ENCODE measurements at regions not wholly inside any gene's neighbourhood (a gene's known extent, or its start where the extent isn't known, plus 50 kb on each side); places are given as distances from the start of the nearest gene placed in this dataset.
A peak's percentile ranks its signal among the peaks of the same experiment; 100 is the strongest.

DNA sequence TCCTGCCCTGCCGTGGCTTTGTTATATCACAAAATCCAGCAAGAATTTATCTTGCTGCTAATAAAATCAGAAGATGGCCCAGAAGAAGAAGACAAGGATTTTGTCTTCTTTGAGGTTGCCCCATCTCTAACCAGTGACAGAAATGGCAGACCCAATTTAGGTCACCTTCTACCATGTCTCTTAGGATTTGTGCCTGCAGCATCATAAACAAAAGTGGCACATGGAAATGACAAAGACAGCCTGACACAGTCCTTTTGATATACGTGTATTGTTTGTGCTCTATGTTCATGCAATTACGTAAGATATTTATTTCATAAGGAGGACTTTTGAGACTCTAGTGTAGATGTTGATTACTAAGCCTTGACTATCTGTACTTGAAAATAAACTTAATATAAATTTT, 135.9 kb upstream of the TMTC4 start:
- Histone ChIP-seq H3K4me2 (ENCODE audit: low read length) (no peak overlapping the region), H3K4me1 (ENCODE audit: control insufficient read depth, low read depth, low read length) (no peaks in the 10 kb centered on the region), H2BK5ac (ENCODE audit: low read length) (no peak overlapping the region), H2BK120ac (ENCODE audit: low read depth, low read length) (no peak overlapping the region), H3K9ac (ENCODE audit: low read length) (no peak overlapping the region), H3K79me2 (ENCODE audit: control insufficient read depth, insufficient read depth, low read length) (no peaks in the 10 kb centered on the region), H3K36me3 (ENCODE audit: control insufficient read depth, insufficient read depth, low read length) (no peaks in the 10 kb centered on the region), H2BK15ac (replicated peaks; ENCODE audit: low read depth) (no peak overlapping the region), H3K56ac (ENCODE audit: low read length) (no peak overlapping the region), H3K18ac (ENCODE audit: low read length) (no peak overlapping the region), H3K4me3 (ENCODE audit: low read length) (no peak overlapping the region), H4K8ac (ENCODE audit: low read depth, low read length) (no peak overlapping the region), H3K4ac (ENCODE audit: low read depth, low read length) (no peak overlapping the region), H3K27ac (ENCODE audit: low read depth, low read length) (no peak overlapping the region), H3K79me1 (ENCODE audit: low read length) (no peaks in the 10 kb centered on the region), H4K5ac (ENCODE audit: low read length) (no peak overlapping the region), H3K27me3 (ENCODE audit: insufficient read depth, low read length, poor library complexity) (no peaks in the 10 kb centered on the region), H2AK5ac (ENCODE audit: low read length) (no peak overlapping the region), H3K23ac (ENCODE audit: low read length) (no peak overlapping the region)
- no peak for DNase-seq
- no CpG with 5 or more reads among the region's 3 CpGs for WGBS (ENCODE audit: extremely low coverage, insufficient coverage, low lambda C conversion rate)

DNA sequence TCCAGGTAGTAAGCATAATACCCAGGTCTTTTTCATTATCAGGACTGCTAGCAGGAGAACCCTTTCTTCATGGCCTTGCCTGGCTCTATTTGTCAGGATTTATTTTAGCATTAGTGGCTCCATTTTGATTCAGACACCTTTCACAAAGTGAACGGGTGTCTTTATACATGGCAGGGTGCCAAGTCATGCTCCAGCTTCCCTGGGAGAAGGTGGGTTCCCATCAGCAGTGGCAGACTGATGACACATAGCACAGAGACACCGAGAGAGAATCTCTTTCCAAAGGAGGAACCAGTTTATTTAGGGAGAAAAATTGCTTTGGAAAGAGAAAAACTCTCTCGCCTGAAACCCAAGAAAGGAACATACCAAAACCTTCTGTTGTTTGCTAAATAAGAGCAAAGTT, 135.3 kb upstream of the TMTC4 start:
- WGBS (ENCODE audit: extremely low coverage, insufficient coverage, low lambda C conversion rate): no CpG with 5 or more reads among the region's 3 CpGs
- Histone ChIP-seq H3K4me2 (ENCODE audit: low read length) (no peak overlapping the region), H3K4me3 (ENCODE audit: low read length) (no peak overlapping the region), H3K23ac (ENCODE audit: low read length) (no peak overlapping the region), H3K79me2 (ENCODE audit: control insufficient read depth, insufficient read depth, low read length) (no peaks in the 10 kb centered on the region), H3K18ac (ENCODE audit: low read length) (no peak overlapping the region), H3K27me3 (ENCODE audit: insufficient read depth, low read length, poor library complexity) (no peaks in the 10 kb centered on the region), H2BK15ac (replicated peaks; ENCODE audit: low read depth) (no peak overlapping the region), H2BK5ac (ENCODE audit: low read length) (no peak overlapping the region), H2AK5ac (ENCODE audit: low read length) (no peak overlapping the region), H3K9ac (ENCODE audit: low read length) (no peak overlapping the region), H3K4me1 (ENCODE audit: control insufficient read depth, low read depth, low read length) (no peaks in the 10 kb centered on the region), H3K56ac (ENCODE audit: low read length) (no peak overlapping the region), H3K4ac (ENCODE audit: low read depth, low read length) (no peak overlapping the region), H3K27ac (ENCODE audit: low read depth, low read length) (no peak overlapping the region), H4K5ac (ENCODE audit: low read length) (no peak overlapping the region), H4K8ac (ENCODE audit: low read depth, low read length) (no peak overlapping the region), H2BK120ac (ENCODE audit: low read depth, low read length) (no peak overlapping the region), H3K36me3 (ENCODE audit: control insufficient read depth, insufficient read depth, low read length) (no peaks in the 10 kb centered on the region), H3K79me1 (ENCODE audit: low read length) (no peaks in the 10 kb centered on the region)
- no peak for DNase-seq

DNA sequence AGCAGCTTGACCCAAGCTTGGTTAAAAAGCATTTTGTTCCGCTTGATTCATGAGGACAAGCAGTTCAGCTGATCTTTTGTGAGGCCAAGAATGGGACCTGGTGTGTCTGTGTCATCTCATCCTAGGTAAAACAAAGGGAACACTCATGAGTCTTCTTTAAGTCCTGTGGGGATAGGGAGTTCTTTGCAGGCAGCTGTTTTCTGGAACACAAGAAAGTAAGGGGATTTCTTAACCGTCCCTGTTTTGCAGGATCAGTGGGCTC, 134.5 kb upstream of the TMTC4 start:
- DNase-seq: no peak

DNA sequence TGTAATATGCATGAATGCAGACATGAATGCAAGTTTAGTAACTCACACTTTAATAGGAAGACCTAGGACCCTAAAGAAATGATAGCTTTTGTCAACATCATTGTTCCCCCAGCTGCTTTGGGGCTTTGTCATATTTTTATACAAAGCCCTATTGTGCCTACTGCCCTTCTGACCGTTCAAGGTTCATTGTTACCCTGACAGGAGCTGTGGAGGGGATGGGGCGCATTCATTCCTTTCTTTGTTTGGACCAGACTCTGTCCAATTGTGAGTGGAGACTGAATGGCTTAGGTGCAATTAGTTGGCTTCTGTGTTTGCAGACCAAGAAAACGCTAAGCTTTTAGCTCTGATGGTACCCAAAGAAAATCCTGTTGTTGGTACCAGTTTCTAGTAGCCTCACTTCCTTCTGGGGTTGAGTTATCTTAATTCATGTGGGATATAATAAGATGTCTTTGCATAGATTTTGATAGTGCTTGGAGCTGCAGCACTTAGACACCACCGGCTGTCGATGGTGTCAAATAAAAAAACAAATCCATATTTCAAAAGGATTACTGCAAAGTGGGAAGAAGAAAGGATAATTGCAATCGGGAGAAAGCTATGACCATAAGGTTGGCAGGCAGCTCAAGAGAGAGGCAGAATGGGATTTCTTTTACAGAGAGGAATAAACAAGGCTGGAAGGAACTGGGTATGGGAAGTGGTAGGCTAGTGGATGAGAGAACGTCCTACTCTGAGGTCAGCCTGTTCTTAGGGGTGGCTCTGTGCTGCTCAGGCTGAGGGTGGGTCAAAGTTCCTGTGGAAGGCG, 133.9 kb upstream of the TMTC4 start:
- WGBS (ENCODE audit: extremely low coverage, insufficient coverage, low lambda C conversion rate): no CpG with 5 or more reads among the region's 8 CpGs
- Histone ChIP-seq H3K4me3 (ENCODE audit: low read length) (no peak overlapping the region), H3K4me1 (ENCODE audit: control insufficient read depth, low read depth, low read length) (no peaks in the 10 kb centered on the region), H4K5ac (ENCODE audit: low read length) (no peak overlapping the region), H4K8ac (ENCODE audit: low read depth, low read length) (no peak overlapping the region), H3K23ac (ENCODE audit: low read length) (no peak overlapping the region), H3K4ac (ENCODE audit: low read depth, low read length) (no peak overlapping the region), H3K56ac (ENCODE audit: low read length) (no peak overlapping the region), H2BK5ac (ENCODE audit: low read length) (no peak overlapping the region), H2BK15ac (replicated peaks; ENCODE audit: low read depth) (no peak overlapping the region), H2AK5ac (ENCODE audit: low read length) (no peak overlapping the region), H3K27me3 (ENCODE audit: insufficient read depth, low read length, poor library complexity) (no peaks in the 10 kb centered on the region), H2BK120ac (ENCODE audit: low read depth, low read length) (no peak overlapping the region), H3K18ac (ENCODE audit: low read length) (no peak overlapping the region), H3K79me1 (ENCODE audit: low read length) (no peaks in the 10 kb centered on the region), H3K36me3 (ENCODE audit: control insufficient read depth, insufficient read depth, low read length) (no peaks in the 10 kb centered on the region), H3K27ac (ENCODE audit: low read depth, low read length) (no peak overlapping the region), H3K9ac (ENCODE audit: low read length) (no peak overlapping the region), H3K4me2 (ENCODE audit: low read length) (no peak overlapping the region), H3K79me2 (ENCODE audit: control insufficient read depth, insufficient read depth, low read length) (no peaks in the 10 kb centered on the region)
- no peak for DNase-seq

More for the DNA sequence above, 134.5 kb upstream of the TMTC4 start:
- Histone ChIP-seq H3K4me2 (ENCODE audit: low read length) (no peak overlapping the region), H2AK5ac (ENCODE audit: low read length) (no peak overlapping the region), H3K4me1 (ENCODE audit: control insufficient read depth, low read depth, low read length) (no peaks in the 10 kb centered on the region), H2BK5ac (ENCODE audit: low read length) (no peak overlapping the region), H3K27me3 (ENCODE audit: insufficient read depth, low read length, poor library complexity) (no peaks in the 10 kb centered on the region), H3K27ac (ENCODE audit: low read depth, low read length) (no peak overlapping the region), H4K8ac (ENCODE audit: low read depth, low read length) (no peak overlapping the region), H3K4ac (ENCODE audit: low read depth, low read length) (no peak overlapping the region), H2BK15ac (replicated peaks; ENCODE audit: low read depth) (no peak overlapping the region), H3K4me3 (ENCODE audit: low read length) (no peak overlapping the region), H3K56ac (ENCODE audit: low read length) (no peak overlapping the region), H3K18ac (ENCODE audit: low read length) (no peak overlapping the region), H2BK120ac (ENCODE audit: low read depth, low read length) (no peak overlapping the region), H3K79me1 (ENCODE audit: low read length) (no peaks in the 10 kb centered on the region), H3K23ac (ENCODE audit: low read length) (no peak overlapping the region), H3K9ac (ENCODE audit: low read length) (no peak overlapping the region), H3K79me2 (ENCODE audit: control insufficient read depth, insufficient read depth, low read length) (no peaks in the 10 kb centered on the region), H3K36me3 (ENCODE audit: control insufficient read depth, insufficient read depth, low read length) (no peaks in the 10 kb centered on the region), H4K5ac (ENCODE audit: low read length) (no peak overlapping the region)
- no CpG with 5 or more reads among the region's 2 CpGs for WGBS (ENCODE audit: extremely low coverage, insufficient coverage, low lambda C conversion rate)

DNA sequence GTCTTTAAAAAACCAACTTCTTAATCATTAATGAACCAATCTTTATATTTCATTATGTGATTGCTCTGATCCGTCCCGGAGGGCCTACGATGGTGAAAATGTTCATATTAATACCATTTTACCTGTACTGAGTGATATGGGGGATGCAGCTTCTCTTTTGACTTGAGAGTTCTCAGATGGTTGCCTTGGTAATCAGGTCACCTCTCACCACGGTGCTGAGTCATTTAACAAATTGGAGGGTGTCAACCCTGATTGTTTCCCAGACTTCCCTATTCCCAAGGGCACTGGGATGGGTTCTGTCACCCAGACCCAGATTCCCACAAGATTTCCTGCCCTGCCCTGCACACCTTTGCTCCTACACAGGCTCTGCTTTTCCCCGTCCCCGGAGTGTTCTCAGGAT, 128.5 kb upstream of the TMTC4 start:
- DNase-seq: peak; percentile 29
- Histone ChIP-seq H2BK15ac (replicated peaks; ENCODE audit: low read depth) (no peak overlapping the region), H3K56ac (ENCODE audit: low read length) (no peak overlapping the region), H3K79me1 (ENCODE audit: low read length) (no peaks in the 10 kb centered on the region), H3K4me1 (ENCODE audit: control insufficient read depth, low read depth, low read length) (peaks cover 3% of the 10 kb centered on the region), H4K8ac (ENCODE audit: low read depth, low read length) (no peak overlapping the region), H2BK5ac (ENCODE audit: low read length) (no peak overlapping the region), H4K5ac (ENCODE audit: low read length) (no peak overlapping the region), H3K27me3 (ENCODE audit: insufficient read depth, low read length, poor library complexity) (no peaks in the 10 kb centered on the region), H3K18ac (ENCODE audit: low read length) (no peak overlapping the region), H3K9ac (ENCODE audit: low read length) (no peak overlapping the region), H3K4ac (ENCODE audit: low read depth, low read length) (no peak overlapping the region), H2AK5ac (ENCODE audit: low read length) (no peak overlapping the region), H3K27ac (ENCODE audit: low read depth, low read length) (no peak overlapping the region), H3K4me3 (ENCODE audit: low read length) (no peak overlapping the region), H2BK120ac (ENCODE audit: low read depth, low read length) (no peak overlapping the region), H3K79me2 (ENCODE audit: control insufficient read depth, insufficient read depth, low read length) (no peaks in the 10 kb centered on the region), H3K4me2 (ENCODE audit: low read length) (no peak overlapping the region), H3K36me3 (ENCODE audit: control insufficient read depth, insufficient read depth, low read length) (no peaks in the 10 kb centered on the region), H3K23ac (ENCODE audit: low read length) (no peak overlapping the region)
- WGBS (ENCODE audit: extremely low coverage, insufficient coverage, low lambda C conversion rate): no CpG with 5 or more reads among the region's 6 CpGs

DNA sequence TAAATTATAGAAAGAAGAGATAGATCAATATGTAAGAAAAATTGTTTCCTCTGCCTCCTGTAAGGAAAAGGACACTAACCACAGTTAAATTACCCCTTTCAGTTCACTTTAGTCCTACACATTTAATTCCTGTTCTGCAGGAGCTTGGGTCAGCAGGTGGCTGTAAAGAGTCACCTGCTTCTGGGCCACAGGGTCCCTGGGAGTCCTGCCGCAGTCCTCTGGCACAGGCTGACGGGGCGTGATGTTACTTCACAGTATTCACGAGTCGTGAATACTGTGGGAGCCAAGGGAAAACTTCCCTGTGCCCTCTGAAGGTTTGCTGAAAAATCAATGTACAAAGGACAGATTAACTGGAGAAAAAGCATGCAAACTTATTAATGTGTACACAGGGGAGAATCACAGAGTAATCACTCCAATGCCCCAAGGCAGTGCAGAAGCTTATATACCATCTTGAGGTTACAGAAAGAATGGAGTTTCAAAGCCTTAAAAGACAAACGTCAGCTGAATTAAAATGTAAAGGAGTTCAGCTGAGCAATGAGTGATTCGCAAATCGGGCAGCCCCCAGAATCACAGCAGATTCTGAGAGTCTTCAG, 125.8 kb upstream of the TMTC4 start:
- Histone ChIP-seq H3K23ac (ENCODE audit: low read length) (no peak overlapping the region), H3K4me2 (ENCODE audit: low read length) (no peak overlapping the region), H2BK5ac (ENCODE audit: low read length) (no peak overlapping the region), H3K27me3 (ENCODE audit: insufficient read depth, low read length, poor library complexity) (no peaks in the 10 kb centered on the region), H3K27ac (ENCODE audit: low read depth, low read length) (no peak overlapping the region), H3K4ac (ENCODE audit: low read depth, low read length) (no peak overlapping the region), H2AK5ac (ENCODE audit: low read length) (no peak overlapping the region), H3K9ac (ENCODE audit: low read length) (no peak overlapping the region), H3K4me1 (ENCODE audit: control insufficient read depth, low read depth, low read length) (peaks cover 3% of the 10 kb centered on the region), H3K56ac (ENCODE audit: low read length) (no peak overlapping the region), H2BK15ac (replicated peaks; ENCODE audit: low read depth) (no peak overlapping the region), H3K36me3 (ENCODE audit: control insufficient read depth, insufficient read depth, low read length) (no peaks in the 10 kb centered on the region), H3K79me1 (ENCODE audit: low read length) (no peaks in the 10 kb centered on the region), H4K8ac (ENCODE audit: low read depth, low read length) (no peak overlapping the region), H2BK120ac (ENCODE audit: low read depth, low read length) (no peak overlapping the region), H4K5ac (ENCODE audit: low read length) (no peak overlapping the region), H3K79me2 (ENCODE audit: control insufficient read depth, insufficient read depth, low read length) (no peaks in the 10 kb centered on the region), H3K4me3 (ENCODE audit: low read length) (no peak overlapping the region), H3K18ac (ENCODE audit: low read length) (no peak overlapping the region)
- DNase-seq: no peak
- WGBS (ENCODE audit: extremely low coverage, insufficient coverage, low lambda C conversion rate): no CpG with 5 or more reads among the region's 8 CpGs

All from mesendoderm (in vitro differentiated cells).